K562 (cell line): ENCODE measurements at regions not wholly inside any gene's neighbourhood (a gene's known extent, or its start where the extent isn't known, plus 50 kb on each side); places are given as distances from the start of the nearest gene placed in this dataset.

Source experiments
- ATAC-seq: fragments of 200-7000 bp; cut with Tn5 transposase; 3 replicates; pipeline ENCODE4 v1.9.1; 2020; ENCODE audit warnings: moderate library complexity
- BruUV-seq: library from RNA; stranded (reverse); fragments of 400-500 nt; replicated peaks from 2 replicates; lab custom pipeline; 2021; lab: Mats Ljungman, UMichigan
- CTCF ChIA-PET: fragments of 300-600 bp; formaldehyde crosslinking; extraction: SDS; loops from one replicate; lab custom pipeline; 2021; ENCODE audit warnings: low intra/inter-chr PET ratio; lab: Yijun Ruan, JAX
- POLR2A ChIA-PET: fragments of 300-600, 350-650 bp; sonication (Branson Sonifier 250); formaldehyde crosslinking; extraction: SDS; loops from one replicate; lab custom pipeline; 2021; ENCODE audit warnings: antibody characterized with exemption, inconsistent platforms; lab: Yijun Ruan, JAX
- DNase-seq, 4 experiments: peaks; one replicate each; pipeline versions ENCODE4 v3.0.0 to v3.0.0-alpha.2; 2011 to 2018; ENCODE audit warnings: low spot score in 3 of 4, mixed read lengths in 3 of 4; ENCODE audit errors: extremely low read depth in 1 of 4
- FAIRE-seq: peaks from 2 replicates; lab custom pipeline; 2011; peaks lifted over from hg19 to GRCh38; lab: Jason Lieb, UNC
- H2AFZ ChIP-seq: 2 replicates; pipeline ENCODE4 v1.6.0; 2011; ENCODE audit warnings: low read depth, low read length, control low read depth, inconsistent platforms
- H3K27ac ChIP-seq: fragments of 200-600 bp; 3 replicates; pipeline ENCODE4 v1.8.0; 2011; ENCODE audit warnings: low read depth, mild to moderate bottlenecking, control low read depth, inconsistent platforms, low read length, moderate library complexity, mixed read lengths; ENCODE audit errors: extremely low read depth
- H3K27me3 ChIP-seq, 2 experiments: fragments of 300-600 bp in 1 of 2; 2 replicates in 1 of 2; 3 replicates in 1 of 2; pipeline versions ENCODE4 v1.6.0 to v1.8.0; 2011; ENCODE audit warnings: inconsistent platforms in 2 of 2, low read length in 2 of 2, mild to moderate bottlenecking in 1 of 2, mixed read lengths in 1 of 2, moderate library complexity in 1 of 2; ENCODE audit not compliant: control insufficient read depth in 2 of 2, insufficient read depth in 2 of 2
- H3K36me3 ChIP-seq: fragments of 300-600 bp; 3 replicates; pipeline ENCODE4 v1.8.0; 2011; ENCODE audit warnings: mild to moderate bottlenecking, low read length, inconsistent platforms; ENCODE audit not compliant: control insufficient read depth, insufficient read depth
- H3K4me1 ChIP-seq, 2 experiments: fragments of 200-600 bp in 1 of 2; replicated peaks in 1 of 2; 2 replicates in 1 of 2; 3 replicates in 1 of 2; pipeline versions ENCODE4 v1.5.1 to v1.8.0; 2011; ENCODE audit warnings: inconsistent platforms in 2 of 2, low read length in 2 of 2, mild to moderate bottlenecking in 1 of 2, mixed read lengths in 1 of 2, moderate library complexity in 1 of 2; ENCODE audit not compliant: control insufficient read depth in 2 of 2, insufficient read depth in 2 of 2
- H3K4me2 ChIP-seq: 2 replicates; pipeline ENCODE4 v1.6.1; 2011; ENCODE audit warnings: low read length, control low read depth, inconsistent platforms, mixed read lengths; ENCODE audit not compliant: insufficient read depth
- H3K4me3 ChIP-seq: fragments of 200-600 bp; sonication (generic), shearing (Covaris generic); 2 replicates; pipeline ENCODE4 v1.5.1; 2016; ENCODE audit warnings: control low read depth, inconsistent platforms
- H3K79me2 ChIP-seq: fragments of 200-600 bp; 3 replicates; pipeline ENCODE4 v1.8.0; 2011; ENCODE audit warnings: low read length, inconsistent platforms; ENCODE audit not compliant: control insufficient read depth, insufficient read depth
- H3K9ac ChIP-seq, 2 experiments: 2 replicates each; pipeline versions ENCODE4 v1.6.0 to v1.6.1; 2011; ENCODE audit warnings: low read depth in 2 of 2, low read length in 2 of 2, control low read depth in 1 of 2, inconsistent platforms in 1 of 2, mild to moderate bottlenecking in 1 of 2, mixed read lengths in 1 of 2; ENCODE audit not compliant: insufficient read depth in 1 of 2
- H3K9me1 ChIP-seq: one replicate; pipeline ENCODE4 v1.6.0; 2011; ENCODE audit warnings: inconsistent platforms, mild to moderate bottlenecking, low read length, moderate library complexity; ENCODE audit not compliant: control insufficient read depth, insufficient read depth
- H3K9me3 ChIP-seq: replicated peaks from 2 replicates; pipeline ENCODE4 v1.5.1; 2011; ENCODE audit warnings: low read depth, low read length, inconsistent platforms; ENCODE audit not compliant: control insufficient read depth, insufficient read depth
- H4K20me1 ChIP-seq: replicated peaks from 2 replicates; pipeline ENCODE4 v1.6.1; 2011; ENCODE audit warnings: low read length, inconsistent platforms, mixed read lengths; ENCODE audit not compliant: control insufficient read depth, insufficient read depth
- AFF4 ChIP-seq: sonication (generic); formaldehyde crosslinking; IDR thresholded peaks from 2 replicates; pipeline ENCODE4 v1.8.0; 2023; ENCODE audit warnings: mild to moderate bottlenecking, missing genetic modification reagents
- BCOR ChIP-seq: fragments of 450-650 bp; IDR thresholded peaks from 2 replicates; pipeline ENCODE4 v1.6.1; 2016
- CHD1 ChIP-seq: fragments of 200-600 bp; sonication (generic); IDR thresholded peaks from one replicate; pipeline ENCODE4 v1.6.1; 2012; ENCODE audit warnings: mild to moderate bottlenecking, moderate library complexity, low read length, inconsistent platforms
- DMBX1 ChIP-seq: fragments of 250-450 bp; sonication (Bioruptor Pico); IDR thresholded peaks from 2 replicates; pipeline ENCODE4 v1.8.0; 2022; ENCODE audit warnings: inconsistent platforms, mild to moderate bottlenecking, moderate library complexity, borderline replicate concordance
- ELF4 ChIP-seq: fragments of 450-650 bp; formaldehyde crosslinking; IDR thresholded peaks from 2 replicates; pipeline ENCODE4 v1.4.0; 2022; ENCODE audit warnings: missing genetic modification characterization
- EWSR1 ChIP-seq: fragments of 450-650 bp; IDR thresholded peaks from 2 replicates; pipeline ENCODE4 v1.6.1; 2018; ENCODE audit warnings: borderline replicate concordance, mild to moderate bottlenecking, low read depth, moderate library complexity; ENCODE audit not compliant: partially characterized antibody
- GATAD2B ChIP-seq: fragments of 450-650 bp; IDR thresholded peaks from 2 replicates; pipeline ENCODE4 v1.6.1; 2017; ENCODE audit warnings: mild to moderate bottlenecking, borderline replicate concordance
- NUFIP1 ChIP-seq: fragments of 450-650 bp; IDR thresholded peaks from 2 replicates; pipeline ENCODE4 v1.6.1; 2018; ENCODE audit not compliant: partially characterized antibody
- POLR2A ChIP-seq: fragments of 450-650 bp; conservative IDR thresholded peaks from 2 replicates; pipeline ENCODE4 v1.6.1; 2016
- RBM34 ChIP-seq: fragments of 200-400 bp; formaldehyde crosslinking; IDR thresholded peaks from 2 replicates; pipeline ENCODE4 v1.6.1; 2018; ENCODE audit warnings: low read length, borderline replicate concordance; ENCODE audit not compliant: insufficient read depth
- XRCC4 ChIP-seq: IDR thresholded peaks from one replicate; pipeline ENCODE4 v1.6.1; 2011; ENCODE audit not compliant: insufficient read depth, insufficient read length; ENCODE audit errors: extremely low read depth
- ZNF140 ChIP-seq: fragments of 250-450 bp; sonication (Bioruptor Pico); IDR thresholded peaks from 2 replicates; pipeline ENCODE4 v1.8.0; 2021; ENCODE audit warnings: moderate library complexity, mild to moderate bottlenecking, inconsistent platforms
- ZNF586 ChIP-seq: fragments of 450-650 bp; formaldehyde crosslinking; conservative IDR thresholded peaks from 2 replicates; pipeline ENCODE4 v1.4.0; 2020; ENCODE audit warnings: mild to moderate bottlenecking, moderate library complexity
- WGBS: fragments of 100-300 bp; shearing (Covaris generic); methylation state at CpG from one replicate; pipeline ENCODE4 v1.1.6; 2016; ENCODE audit warnings: low coverage, mixed read lengths; ENCODE audit not compliant: insufficient coverage; ENCODE audit errors: missing lambda C conversion rate; 5-methylcytosine and 5-hydroxymethylcytosine counted together
- in situ Hi-C: fragments of 300-500 bp; cut with MboI; formaldehyde crosslinking; loops from 4 replicates; pipeline ENCODE4 v1.15.0; 2018; ENCODE audit warnings: inconsistent platforms, mixed read lengths
- intact Hi-C: fragments of 100-400 bp; cut with micrococcal nuclease; formaldehyde crosslinking; loops from 2 replicates; pipeline ENCODE4 v1.14.2; 2022

DNA sequence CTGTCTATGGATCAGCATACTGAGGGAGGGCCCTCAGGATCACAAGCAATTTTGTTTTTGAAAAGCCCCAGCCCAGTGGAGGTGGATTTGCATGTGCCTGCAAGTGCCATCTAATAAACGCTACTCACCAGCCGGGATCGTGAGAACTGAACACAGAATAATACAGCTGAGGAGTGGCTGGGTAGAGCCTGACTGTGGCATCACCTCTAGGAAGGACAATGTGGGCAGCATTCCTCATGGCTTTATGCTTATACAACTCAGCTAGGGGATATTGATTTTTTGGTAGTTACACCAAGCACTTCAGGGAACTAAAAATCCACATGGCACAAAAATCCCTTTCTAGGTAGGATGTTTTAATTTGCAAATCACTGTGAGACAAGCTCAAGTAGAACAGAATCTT lies 72.7 kb upstream of the PALS2 start (continued):
- TF ChIP-seq CHD1 (no peak), AFF4 (no peak)

GRCh38 chr7:24501009-24501408 lies 72.2 kb upstream of the PALS2 start:
- no peaks in the 10 kb centered on the region for H3K79me2 ChIP-seq
- POLR2A ChIA-PET, result no interaction called here
- H3K4me2 ChIP-seq, result no peak overlapping the region
- H4K20me1 ChIP-seq, result no peaks in the 10 kb centered on the region
- H3K4me3 ChIP-seq, result no peak overlapping the region
- no peak overlapping the region for H3K9ac ChIP-seq
- peaks cover 8 to 28% of the 10 kb centered on the region in 2 experiments; a peak in 4 of 5 replicates for H3K27me3 ChIP-seq
- in situ Hi-C loops, result no loop called here
- H3K9me3 ChIP-seq, result no peaks in the 10 kb centered on the region
- no peaks in the 10 kb centered on the region for H3K36me3 ChIP-seq
- ATAC-seq (no peak), DNase-seq (no peak), FAIRE-seq (no peak)
- CTCF ChIA-PET, result no interaction called here
- H3K27ac ChIP-seq, result no peak overlapping the region
- BruUV-seq, result no TSS peak
- intact Hi-C loops, result no loop called here
- H3K9me1 ChIP-seq, result no peaks in the 10 kb centered on the region
- WGBS, result 1% methylated on average over 7 of the region's 7 CpGs
- no peak overlapping the region for H2AFZ ChIP-seq
- no peaks in the 10 kb centered on the region for H3K4me1 ChIP-seq
- TF ChIP-seq EWSR1 (no peak), ELF4 (no peak), ZNF140 (CRISPR knock-in tag) (no peak), POLR2A (no peak), DMBX1 (CRISPR knock-in tag) (no peak), BCOR (no peak), GATAD2B (no peak), RBM34 (no peak), XRCC4 (no peak), ZNF586 (no peak), NUFIP1 (no peak)
